ENCODE measurements at regions not wholly inside any gene's neighbourhood (a gene's known extent, or its start where the extent isn't known, plus 50 kb on each side); places are given as distances from the start of the nearest gene placed in this dataset.

GRCh38 chr4:130851107-130851506 is 1755.2 kb downstream of the C4orf33 start:
- no peak overlapping the region for H3K27ac ChIP-seq
- 23% methylated on average over 2 of the region's 2 CpGs for WGBS (ENCODE audit: insufficient coverage, low coverage, low lambda C conversion rate, missing lambda C conversion rate)
- no peak for DNase-seq
- H3K9me3 ChIP-seq = no peaks in the 10 kb centered on the region
- H3K4me3 ChIP-seq = no peak overlapping the region
- H3K4me1 ChIP-seq = peaks cover 0 to 22% (median 0%) of the 10 kb centered on the region in 4 donors
- peak in 2 of 4 donors; percentile 56 for ATAC-seq
- H3K36me3 ChIP-seq = no peaks in the 10 kb centered on the region
- intact Hi-C loops (cut with DNase I) = no loop called here
- H3K27me3 ChIP-seq = no peaks in the 10 kb centered on the region
- TF ChIP-seq, protein P1, sequence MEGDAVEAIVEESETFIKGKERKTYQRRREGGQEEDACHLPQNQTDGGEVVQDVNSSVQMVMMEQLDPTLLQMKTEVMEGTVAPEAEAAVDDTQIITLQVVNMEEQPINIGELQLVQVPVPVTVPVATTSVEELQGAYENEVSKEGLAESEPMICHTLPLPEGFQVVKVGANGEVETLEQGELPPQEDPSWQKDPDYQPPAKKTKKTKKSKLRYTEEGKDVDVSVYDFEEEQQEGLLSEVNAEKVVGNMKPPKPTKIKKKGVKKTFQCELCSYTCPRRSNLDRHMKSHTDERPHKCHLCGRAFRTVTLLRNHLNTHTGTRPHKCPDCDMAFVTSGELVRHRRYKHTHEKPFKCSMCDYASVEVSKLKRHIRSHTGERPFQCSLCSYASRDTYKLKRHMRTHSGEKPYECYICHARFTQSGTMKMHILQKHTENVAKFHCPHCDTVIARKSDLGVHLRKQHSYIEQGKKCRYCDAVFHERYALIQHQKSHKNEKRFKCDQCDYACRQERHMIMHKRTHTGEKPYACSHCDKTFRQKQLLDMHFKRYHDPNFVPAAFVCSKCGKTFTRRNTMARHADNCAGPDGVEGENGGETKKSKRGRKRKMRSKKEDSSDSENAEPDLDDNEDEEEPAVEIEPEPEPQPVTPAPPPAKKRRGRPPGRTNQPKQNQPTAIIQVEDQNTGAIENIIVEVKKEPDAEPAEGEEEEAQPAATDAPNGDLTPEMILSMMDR (IDR thresholded peaks at IDR 0.05) = no peak
- TF ChIP-seq POLR2A (IDR thresholded peaks at IDR 0.05) = no peak

DNA sequence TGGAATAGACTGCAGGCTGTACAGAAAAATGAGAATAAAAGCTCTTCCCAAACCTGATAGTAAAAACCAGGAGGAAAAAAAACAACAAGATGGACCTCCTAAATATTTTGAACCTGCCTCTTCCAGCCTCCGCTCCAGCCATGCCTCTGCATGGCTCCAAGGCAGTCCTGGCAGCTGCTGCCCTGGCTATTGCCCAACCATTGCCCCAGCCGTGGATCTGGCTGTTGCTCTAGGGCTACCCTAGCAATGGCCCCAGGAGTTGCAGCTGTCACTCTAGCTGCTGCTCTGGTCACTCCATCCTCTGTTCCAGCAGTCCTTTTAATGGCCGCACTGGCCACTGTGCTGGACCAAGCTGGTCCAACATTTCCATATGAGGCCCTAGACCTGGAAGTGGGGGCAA is 1756.0 kb downstream of the C4orf33 start:
- DNase-seq (peak in 2 of 3 donors; percentile 18 to 55), ATAC-seq (peak in 2 of 4 donors; percentile 33 to 77)
- no peaks in the 10 kb centered on the region for H3K9me3 ChIP-seq
- intact Hi-C loops (cut with DNase I) = no loop called here
- H3K4me1 ChIP-seq = peaks cover 0 to 22% (median 0%) of the 10 kb centered on the region in 4 donors
- H3K4me3 ChIP-seq = no peak overlapping the region
- no peaks in the 10 kb centered on the region for H3K36me3 ChIP-seq
- WGBS (ENCODE audit: insufficient coverage, low coverage, low lambda C conversion rate, missing lambda C conversion rate) = 43% methylated on average over 2 of the region's 3 CpGs
- no peaks in the 10 kb centered on the region for H3K27me3 ChIP-seq
- no peak overlapping the region for H3K27ac ChIP-seq
- TF ChIP-seq POLR2A (IDR thresholded peaks at IDR 0.05) = no peak
- TF ChIP-seq, protein P1 (IDR thresholded peaks at IDR 0.05) = no peak

DNA sequence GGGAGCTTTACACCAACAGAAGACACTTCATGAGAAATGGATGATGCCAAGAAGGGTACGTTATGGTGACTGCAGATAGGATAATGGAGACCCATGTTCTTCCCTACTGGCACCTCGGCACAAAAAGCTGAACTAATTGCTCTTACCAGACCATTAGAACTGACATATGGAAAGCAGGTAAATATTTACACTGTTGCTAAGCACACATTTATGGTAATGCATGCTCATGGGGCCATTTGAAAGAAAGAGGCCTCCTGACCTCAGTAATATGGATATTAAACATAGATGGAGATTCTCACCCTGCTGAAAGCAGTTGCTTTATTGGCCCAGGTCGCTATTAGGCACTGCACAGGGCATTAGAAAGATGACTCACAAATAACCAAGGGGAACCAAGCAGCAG is 1759.6 kb downstream of the C4orf33 start:
- intact Hi-C loops (cut with DNase I) = no loop called here
- Histone ChIP-seq H3K27me3 (no peaks in the 10 kb centered on the region), H3K36me3 (no peaks in the 10 kb centered on the region), H3K27ac (no peak overlapping the region), H3K4me3 (no peak overlapping the region), H3K9me3 (no peaks in the 10 kb centered on the region), H3K4me1 (peaks cover 0 to 12% (median 0%) of the 10 kb centered on the region in 4 donors)
- no peak for DNase-seq
- 57% methylated on average over 3 of the region's 3 CpGs for WGBS (ENCODE audit: insufficient coverage, low coverage, low lambda C conversion rate, missing lambda C conversion rate)
- TF ChIP-seq POLR2A (IDR thresholded peaks at IDR 0.05) = no peak
- TF ChIP-seq, protein P1 (IDR thresholded peaks at IDR 0.05) = no peak
- ATAC-seq = no peak

DNA sequence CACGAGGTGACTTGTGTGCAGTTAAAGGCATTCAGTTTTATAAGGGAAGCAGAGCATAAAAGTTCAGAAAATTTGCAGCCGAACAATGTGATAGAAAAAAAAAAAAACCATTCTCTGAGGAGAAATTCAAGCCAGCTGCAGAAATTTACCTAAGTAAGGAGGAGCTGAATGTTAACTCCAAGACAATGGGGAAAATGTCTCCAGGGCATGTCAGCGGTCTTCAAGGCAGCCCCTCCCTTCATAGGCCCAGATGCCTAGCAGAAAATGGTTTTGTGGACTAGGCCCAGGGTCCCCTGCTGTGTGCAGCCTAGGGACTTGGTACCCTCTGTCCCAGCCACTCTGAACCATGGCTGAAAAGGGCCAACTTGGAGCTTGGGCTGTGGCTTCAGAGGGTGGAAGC is 1764.0 kb downstream of the C4orf33 start:
- H3K9me3 ChIP-seq = no peaks in the 10 kb centered on the region
- H3K4me1 ChIP-seq = no peaks in the 10 kb centered on the region
- intact Hi-C loops (cut with DNase I) = no loop called here
- H3K27me3 ChIP-seq = no peaks in the 10 kb centered on the region
- WGBS (ENCODE audit: insufficient coverage, low coverage, low lambda C conversion rate, missing lambda C conversion rate) = 44% methylated on average over 3 of the region's 3 CpGs
- no peak for ATAC-seq
- H3K27ac ChIP-seq = no peak overlapping the region
- H3K4me3 ChIP-seq = no peak overlapping the region
- DNase-seq = no peak
- no peak for TF ChIP-seq POLR2A (IDR thresholded peaks at IDR 0.05)
- TF ChIP-seq, protein P1 (IDR thresholded peaks at IDR 0.05) = no peak
- H3K36me3 ChIP-seq = no peaks in the 10 kb centered on the region

- ATAC-seq = no peak
- H3K36me3 ChIP-seq = no peaks in the 10 kb centered on the region
- no peak for DNase-seq
- intact Hi-C loops (cut with DNase I) = no loop called here
- H3K4me1 ChIP-seq = no peaks in the 10 kb centered on the region
- H3K27me3 ChIP-seq = no peaks in the 10 kb centered on the region
- no peak for TF ChIP-seq POLR2A (IDR thresholded peaks at IDR 0.05)
- TF ChIP-seq, protein P1 (IDR thresholded peaks at IDR 0.05) = no peak
- H3K4me3 ChIP-seq = no peak overlapping the region
- no peak overlapping the region for H3K27ac ChIP-seq
- H3K9me3 ChIP-seq = no peaks in the 10 kb centered on the region
Observed at GRCh38 chr4:130896920-130897319, 1801.0 kb downstream of the C4orf33 start.

Data from right lobe of liver (tissue), 6 donors.